GM19099 (cell line): ENCODE measurements at regions not wholly inside any gene's neighbourhood (a gene's known extent, or its start where the extent isn't known, plus 50 kb on each side); places are given as distances from the start of the nearest gene placed in this dataset.

Experiments
- POLR2A ChIP-seq: IDR thresholded peaks from 3 replicates; pipeline ENCODE4 v1.6.1; 2011; ENCODE audit warnings: low read depth; ENCODE audit not compliant: insufficient read length; ENCODE audit errors: extremely low read depth

- TF ChIP-seq POLR2A, result no peak
Observed at GRCh38 chr3:177641206-177641605, 443.9 kb upstream of the TBL1XR1 start.

GRCh38 chr3:177642042-177642803, 444.9 kb upstream of the TBL1XR1 start:
- TF ChIP-seq POLR2A, result no peak

DNA sequence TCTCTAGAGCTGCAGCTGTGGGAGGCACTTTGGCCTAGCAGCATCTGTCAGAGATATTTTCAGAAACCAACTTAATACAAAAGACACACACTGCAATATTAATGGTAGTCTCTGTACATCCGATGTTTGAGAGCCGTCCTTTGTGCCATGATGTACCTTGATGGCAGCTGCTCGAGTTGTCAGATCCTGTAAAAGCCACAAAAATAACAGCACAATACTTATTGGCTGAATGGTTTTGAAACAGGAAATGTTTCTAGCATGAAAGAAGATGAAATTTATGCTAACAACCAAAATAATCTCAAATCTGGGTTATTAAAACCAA, 445.5 kb upstream of the TBL1XR1 start:
- TF ChIP-seq POLR2A, result no peak

GRCh38 chr3:177646749-177647148, 449.5 kb upstream of the TBL1XR1 start:
- TF ChIP-seq POLR2A, result no peak

DNA sequence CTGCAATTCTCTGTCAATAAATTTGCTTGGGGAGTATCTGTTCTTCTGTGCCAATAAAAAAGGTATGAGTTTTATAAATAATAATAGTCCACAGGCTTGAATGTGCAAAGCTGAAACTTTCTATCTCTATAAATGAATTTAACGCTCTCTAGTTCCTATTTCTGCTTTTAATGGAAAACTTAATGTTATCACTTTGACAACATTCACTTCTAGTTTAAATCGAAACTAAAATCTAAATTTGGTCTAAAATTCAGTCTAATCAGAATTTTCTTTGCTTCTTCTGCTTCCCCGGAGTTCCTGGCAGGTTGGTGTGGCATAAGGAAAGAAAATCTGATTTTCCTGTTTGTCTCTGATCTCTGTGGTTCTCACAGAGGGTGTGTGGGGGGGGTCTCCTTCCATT, 450.1 kb upstream of the TBL1XR1 start:
- no peak for TF ChIP-seq POLR2A

GRCh38 chr3:177647876-177648275, 450.6 kb upstream of the TBL1XR1 start:
- TF ChIP-seq POLR2A, result no peak

- no peak for TF ChIP-seq POLR2A
Observed at GRCh38 chr3:177652556-177653291, 455.4 kb upstream of the TBL1XR1 start.

DNA sequence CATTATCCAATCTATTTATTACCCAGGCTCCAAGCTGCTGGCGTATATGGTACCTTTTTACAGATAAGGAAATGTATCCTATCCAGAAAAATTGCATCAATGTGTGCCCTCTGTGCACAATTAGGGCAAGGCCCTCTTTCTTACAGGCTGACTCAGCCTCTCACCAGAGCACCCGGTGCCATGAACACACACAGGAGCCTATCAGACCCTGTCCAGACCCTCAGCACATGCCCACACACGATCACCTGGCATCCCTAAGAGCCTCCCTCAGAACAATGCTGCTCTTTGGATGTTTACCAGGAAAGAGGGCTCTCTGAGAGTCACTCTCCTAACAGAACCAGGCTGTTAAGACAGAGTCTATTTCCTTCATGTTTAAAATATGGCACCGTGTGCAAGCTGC, 460.0 kb upstream of the TBL1XR1 start:
- TF ChIP-seq POLR2A, result no peak

DNA sequence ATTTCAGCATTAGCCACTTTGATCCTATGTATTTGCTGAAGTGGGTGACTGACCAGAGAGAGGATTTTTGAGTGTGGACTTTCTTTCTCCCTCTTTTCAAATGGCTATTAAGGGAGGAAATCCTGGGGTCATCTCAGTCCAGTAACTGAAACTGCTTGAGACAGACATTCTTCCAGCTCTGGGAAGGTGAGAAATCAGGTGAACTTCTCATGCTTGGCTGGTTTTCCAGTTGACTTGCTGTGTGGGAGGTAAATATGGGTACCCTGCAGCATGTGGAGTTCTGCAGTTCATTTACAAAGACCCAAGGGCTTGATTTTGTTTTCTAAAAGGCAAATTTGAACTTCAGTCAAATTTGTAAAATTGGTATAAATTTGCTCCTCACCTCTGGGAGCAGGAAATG, 461.1 kb upstream of the TBL1XR1 start:
- TF ChIP-seq POLR2A, result no peak

DNA sequence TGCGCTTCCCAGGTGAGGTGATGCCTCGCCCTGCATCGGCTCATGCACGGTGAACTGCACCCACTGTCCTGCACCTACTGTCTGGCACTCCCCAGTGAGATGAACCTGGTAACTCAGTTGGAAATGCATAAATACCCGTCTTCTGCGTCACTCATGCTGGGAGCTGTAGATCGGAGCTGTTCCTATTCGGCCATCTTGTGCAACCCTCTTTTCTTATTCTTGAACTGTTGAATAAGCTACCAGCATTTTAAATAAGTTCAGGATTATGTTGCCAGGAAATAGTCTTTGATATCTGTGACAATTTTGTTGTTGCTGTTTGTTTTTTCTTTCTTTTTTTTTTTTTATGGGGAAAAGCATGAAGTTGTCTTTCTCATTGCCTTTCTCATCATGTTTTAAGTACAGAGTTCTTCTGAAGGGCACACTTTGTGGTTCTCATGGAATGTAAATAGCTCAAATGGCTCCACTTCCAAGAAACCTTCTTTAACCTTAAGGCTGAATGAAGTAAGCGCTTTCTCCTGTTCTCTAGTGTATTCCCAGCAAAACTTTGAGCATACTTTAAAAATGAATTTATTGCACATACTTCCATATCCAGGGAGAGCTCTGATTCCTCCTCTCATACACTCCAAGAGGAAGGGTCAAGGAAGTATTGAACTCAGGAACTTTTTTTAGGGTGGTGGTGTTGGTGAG, 468.0 kb upstream of the TBL1XR1 start:
- TF ChIP-seq POLR2A, result no peak

DNA sequence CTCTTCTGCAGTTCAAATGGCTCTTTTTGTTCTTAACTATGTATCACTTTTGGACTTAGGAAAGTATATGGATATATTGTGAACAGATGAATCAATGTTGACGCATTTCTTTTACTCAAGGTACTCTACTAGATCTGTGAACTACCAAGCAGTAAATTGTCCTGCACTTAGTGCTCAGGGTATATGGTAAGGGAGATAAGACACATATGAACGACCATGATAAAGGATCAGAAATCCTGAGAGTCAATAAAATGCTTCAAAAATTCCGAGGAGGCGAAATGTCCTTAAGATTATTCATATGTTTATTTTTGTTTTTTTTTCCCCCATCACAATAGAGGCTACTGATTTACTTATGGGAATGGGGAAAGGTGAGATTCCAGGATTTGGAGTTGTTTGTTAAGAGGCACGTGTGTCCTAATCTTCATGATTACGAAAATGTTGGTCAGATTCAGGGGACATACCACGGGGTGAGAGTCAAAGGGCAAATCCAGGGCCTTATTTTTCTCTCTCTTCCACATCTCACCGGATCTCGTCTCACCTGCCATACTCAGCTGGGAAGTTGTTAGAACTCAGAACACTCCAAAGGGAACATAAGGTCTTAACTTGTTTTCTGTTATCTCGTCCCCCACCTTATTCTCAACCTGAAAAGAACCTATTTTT, 475.1 kb upstream of the TBL1XR1 start:
- TF ChIP-seq POLR2A, result no peak

- TF ChIP-seq POLR2A, result no peak
Observed at GRCh38 chr3:177673112-177673914, 476.0 kb upstream of the TBL1XR1 start.

- no peak for TF ChIP-seq POLR2A
Observed at GRCh38 chr3:177674186-177674585, 476.9 kb upstream of the TBL1XR1 start.

- no peak for TF ChIP-seq POLR2A
Observed at GRCh38 chr3:177676148-177676547, 478.9 kb upstream of the TBL1XR1 start.

GRCh38 chr3:177676947-177677587, 479.8 kb upstream of the TBL1XR1 start:
- no peak for TF ChIP-seq POLR2A
